K562 (cell line): ENCODE measurements at regions not wholly inside any gene's neighbourhood (a gene's known extent, or its start where the extent isn't known, plus 50 kb on each side); places are given as distances from the start of the nearest gene placed in this dataset.

Experiments used
- ATAC-seq: fragments of 200-7000 bp; cut with Tn5 transposase; 3 replicates; pipeline ENCODE4 v1.9.1; 2020; ENCODE audit warnings: moderate library complexity
- BruUV-seq: library from RNA; stranded (reverse); fragments of 400-500 nt; replicated peaks from 2 replicates; lab custom pipeline; 2021; lab: Mats Ljungman, UMichigan
- CTCF ChIA-PET: fragments of 300-600 bp; formaldehyde crosslinking; extraction: SDS; loops from one replicate; lab custom pipeline; 2021; ENCODE audit warnings: low intra/inter-chr PET ratio; lab: Yijun Ruan, JAX
- POLR2A ChIA-PET: fragments of 300-600, 350-650 bp; sonication (Branson Sonifier 250); formaldehyde crosslinking; extraction: SDS; loops from one replicate; lab custom pipeline; 2021; ENCODE audit warnings: antibody characterized with exemption, inconsistent platforms; lab: Yijun Ruan, JAX
- DNase-seq, 4 experiments: peaks; one replicate each; pipeline versions ENCODE4 v3.0.0 to v3.0.0-alpha.2; 2011 to 2018; ENCODE audit warnings: low spot score in 3 of 4, mixed read lengths in 3 of 4; ENCODE audit errors: extremely low read depth in 1 of 4
- FAIRE-seq: peaks from 2 replicates; lab custom pipeline; 2011; peaks lifted over from hg19 to GRCh38; lab: Jason Lieb, UNC
- H2AFZ ChIP-seq: 2 replicates; pipeline ENCODE4 v1.6.0; 2011; ENCODE audit warnings: low read depth, low read length, control low read depth, inconsistent platforms
- H3K27ac ChIP-seq: fragments of 200-600 bp; 3 replicates; pipeline ENCODE4 v1.8.0; 2011; ENCODE audit warnings: low read depth, mild to moderate bottlenecking, control low read depth, inconsistent platforms, low read length, moderate library complexity, mixed read lengths; ENCODE audit errors: extremely low read depth
- H3K27me3 ChIP-seq, 2 experiments: fragments of 300-600 bp in 1 of 2; 2 replicates in 1 of 2; 3 replicates in 1 of 2; pipeline versions ENCODE4 v1.6.0 to v1.8.0; 2011; ENCODE audit warnings: inconsistent platforms in 2 of 2, low read length in 2 of 2, mild to moderate bottlenecking in 1 of 2, mixed read lengths in 1 of 2, moderate library complexity in 1 of 2; ENCODE audit not compliant: control insufficient read depth in 2 of 2, insufficient read depth in 2 of 2
- H3K36me3 ChIP-seq: fragments of 300-600 bp; 3 replicates; pipeline ENCODE4 v1.8.0; 2011; ENCODE audit warnings: mild to moderate bottlenecking, low read length, inconsistent platforms; ENCODE audit not compliant: control insufficient read depth, insufficient read depth
- H3K4me1 ChIP-seq, 2 experiments: fragments of 200-600 bp in 1 of 2; replicated peaks in 1 of 2; 2 replicates in 1 of 2; 3 replicates in 1 of 2; pipeline versions ENCODE4 v1.5.1 to v1.8.0; 2011; ENCODE audit warnings: inconsistent platforms in 2 of 2, low read length in 2 of 2, mild to moderate bottlenecking in 1 of 2, mixed read lengths in 1 of 2, moderate library complexity in 1 of 2; ENCODE audit not compliant: control insufficient read depth in 2 of 2, insufficient read depth in 2 of 2
- H3K4me2 ChIP-seq: 2 replicates; pipeline ENCODE4 v1.6.1; 2011; ENCODE audit warnings: low read length, control low read depth, inconsistent platforms, mixed read lengths; ENCODE audit not compliant: insufficient read depth
- H3K4me3 ChIP-seq: fragments of 200-600 bp; sonication (generic), shearing (Covaris generic); 2 replicates; pipeline ENCODE4 v1.5.1; 2016; ENCODE audit warnings: control low read depth, inconsistent platforms
- H3K79me2 ChIP-seq: fragments of 200-600 bp; 3 replicates; pipeline ENCODE4 v1.8.0; 2011; ENCODE audit warnings: low read length, inconsistent platforms; ENCODE audit not compliant: control insufficient read depth, insufficient read depth
- H3K9ac ChIP-seq, 2 experiments: 2 replicates each; pipeline versions ENCODE4 v1.6.0 to v1.6.1; 2011; ENCODE audit warnings: low read depth in 2 of 2, low read length in 2 of 2, control low read depth in 1 of 2, inconsistent platforms in 1 of 2, mild to moderate bottlenecking in 1 of 2, mixed read lengths in 1 of 2; ENCODE audit not compliant: insufficient read depth in 1 of 2
- H3K9me1 ChIP-seq: one replicate; pipeline ENCODE4 v1.6.0; 2011; ENCODE audit warnings: inconsistent platforms, mild to moderate bottlenecking, low read length, moderate library complexity; ENCODE audit not compliant: control insufficient read depth, insufficient read depth
- H3K9me3 ChIP-seq: replicated peaks from 2 replicates; pipeline ENCODE4 v1.5.1; 2011; ENCODE audit warnings: low read depth, low read length, inconsistent platforms; ENCODE audit not compliant: control insufficient read depth, insufficient read depth
- H4K20me1 ChIP-seq: replicated peaks from 2 replicates; pipeline ENCODE4 v1.6.1; 2011; ENCODE audit warnings: low read length, inconsistent platforms, mixed read lengths; ENCODE audit not compliant: control insufficient read depth, insufficient read depth
- CTCF ChIP-seq, 3 experiments: IDR thresholded peaks in 2 of 3; conservative IDR thresholded peaks in 1 of 3; 2 replicates each; pipeline ENCODE4 v1.5.1; 2011 to 2012; ENCODE audit warnings: low read length in 3 of 3, mild to moderate bottlenecking in 3 of 3, control low read depth in 2 of 3, improper control_type of control experiment in 1 of 3, inconsistent platforms in 1 of 3, low read depth in 1 of 3, mixed read lengths in 1 of 3, moderate library complexity in 1 of 3; ENCODE audit not compliant: insufficient read depth in 2 of 3
- PURB ChIP-seq: sonication (generic); formaldehyde crosslinking; IDR thresholded peaks from 2 replicates; pipeline ENCODE4 v1.9.0; 2021; ENCODE audit warnings: low read depth, mild to moderate bottlenecking, missing genetic modification reagents
- RAD21 ChIP-seq, 2 experiments: fragments of 250-450 bp in 1 of 2; fragments of 450-650 bp in 1 of 2; sonication (Bioruptor Pico) in 1 of 2; formaldehyde crosslinking in 1 of 2; IDR thresholded peaks in 1 of 2; conservative IDR thresholded peaks in 1 of 2; 2 replicates each; pipeline versions ENCODE4 v1.4.0 to v1.8.0; 2020 to 2022; ENCODE audit warnings: mild to moderate bottlenecking in 2 of 2, moderate library complexity in 1 of 2
- SRF ChIP-seq, 2 experiments: fragments of 250-450, 450-650 bp in 1 of 2; sonication (Bioruptor Pico) in 1 of 2; sonication (generic) in 1 of 2; formaldehyde crosslinking; IDR thresholded peaks; 2 replicates each; pipeline versions ENCODE4 v1.5.0 to v1.5.1; 2020 to 2022; ENCODE audit warnings: mild to moderate bottlenecking in 1 of 2, missing genetic modification reagents in 1 of 2
- WGBS: fragments of 100-300 bp; shearing (Covaris generic); methylation state at CpG from one replicate; pipeline ENCODE4 v1.1.6; 2016; ENCODE audit warnings: low coverage, mixed read lengths; ENCODE audit not compliant: insufficient coverage; ENCODE audit errors: missing lambda C conversion rate; 5-methylcytosine and 5-hydroxymethylcytosine counted together
- in situ Hi-C: fragments of 300-500 bp; cut with MboI; formaldehyde crosslinking; loops from 4 replicates; pipeline ENCODE4 v1.15.0; 2018; ENCODE audit warnings: inconsistent platforms, mixed read lengths
- intact Hi-C: fragments of 100-400 bp; cut with micrococcal nuclease; formaldehyde crosslinking; loops from 2 replicates; pipeline ENCODE4 v1.14.2; 2022

DNA sequence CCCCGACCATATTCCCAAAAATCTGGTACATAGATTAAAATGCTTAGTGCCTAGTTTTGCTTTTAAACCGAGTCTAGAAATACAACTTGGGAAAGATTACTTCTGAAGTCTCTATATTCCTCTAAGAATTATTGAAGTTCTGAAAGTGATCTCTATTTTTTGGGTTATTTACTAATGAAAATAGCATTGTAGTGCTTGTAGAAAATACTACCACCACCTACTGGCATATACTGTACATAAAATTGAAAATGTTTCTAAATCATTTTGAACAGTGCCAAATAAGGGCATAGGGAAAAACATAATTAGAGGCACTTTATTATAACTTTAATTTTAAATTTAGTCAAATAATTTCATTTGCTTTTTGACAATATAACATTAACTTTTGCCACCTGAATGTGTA is 1399.6 kb upstream of the ZEB2 start:
- H4K20me1 ChIP-seq = no peaks in the 10 kb centered on the region
- DNase-seq = no peak
- no TSS peak for BruUV-seq
- no peak overlapping the region for H3K4me3 ChIP-seq
- no peak overlapping the region for H3K9ac ChIP-seq
- ChIA-PET CTCF (no interaction called here), POLR2A (interaction anchor here (0.7 kb wide), 1 partner anchor 1291 kb away, joined by 3 read pairs; no protein-coding TSS in a partner anchor)
- no peaks in the 10 kb centered on the region for H3K9me3 ChIP-seq
- WGBS = 30% methylated on average over 2 of the region's 2 CpGs
- no peak for ATAC-seq
- H3K4me1 ChIP-seq = no peaks in the 10 kb centered on the region
- H2AFZ ChIP-seq = no peak overlapping the region
- in situ Hi-C loops (no loop called here), intact Hi-C loops (loop anchor here (10.0 kb wide), 1 partner anchor 165 kb away; no protein-coding TSS in a partner anchor)
- no peaks in the 10 kb centered on the region for H3K27me3 ChIP-seq
- H3K4me2 ChIP-seq = no peak overlapping the region
- H3K27ac ChIP-seq = no peak overlapping the region
- no peak for TF ChIP-seq PURB (CRISPR knock-in tag)
- TF ChIP-seq SRF (CRISPR knock-in tag; IDR thresholded peaks at IDR 0.05) = peak; percentile 43 to 96; a peak in 3 of 4 replicates
- peak in 1 of 3 experiments; percentile 24; a peak in 1 of 6 replicates for TF ChIP-seq CTCF (IDR thresholded peaks at IDR 0.05 in 2 of 3, conservative IDR thresholded peaks at IDR 0.05 in 1 of 3; ENCODE audit: insufficient read depth in 2 of 3, low read depth in 1 of 3, low read length in 3 of 3)
- peak; percentile 12 to 33; a peak in 2 of 4 replicates for TF ChIP-seq RAD21 (CRISPR knock-in tag; conservative IDR thresholded peaks at IDR 0.05 in 1 of 2, IDR thresholded peaks at IDR 0.05 in 1 of 2)
- no peak for FAIRE-seq
- no peaks in the 10 kb centered on the region for H3K79me2 ChIP-seq
- no peaks in the 10 kb centered on the region for H3K36me3 ChIP-seq
- no peaks in the 10 kb centered on the region for H3K9me1 ChIP-seq
